HG03575 (cell line): ENCODE measurements at regions not wholly inside any gene's neighbourhood (a gene's known extent, or its start where the extent isn't known, plus 50 kb on each side); places are given as distances from the start of the nearest gene placed in this dataset.

ENCODE experiments used
- ATAC-seq: cut with Tn5 transposase; IDR thresholded peaks from one replicate; pipeline ENCODE4 v1.9.1; 2021; ENCODE audit not compliant: unreplicated experiment, insufficient number of reproducible peaks, low FRiP score; ENCODE audit errors: extremely low read depth

- ATAC-seq: no peak
Measured at GRCh38 chr16:62424206-62424605, 388.0 kb upstream of the CDH8 start.

DNA sequence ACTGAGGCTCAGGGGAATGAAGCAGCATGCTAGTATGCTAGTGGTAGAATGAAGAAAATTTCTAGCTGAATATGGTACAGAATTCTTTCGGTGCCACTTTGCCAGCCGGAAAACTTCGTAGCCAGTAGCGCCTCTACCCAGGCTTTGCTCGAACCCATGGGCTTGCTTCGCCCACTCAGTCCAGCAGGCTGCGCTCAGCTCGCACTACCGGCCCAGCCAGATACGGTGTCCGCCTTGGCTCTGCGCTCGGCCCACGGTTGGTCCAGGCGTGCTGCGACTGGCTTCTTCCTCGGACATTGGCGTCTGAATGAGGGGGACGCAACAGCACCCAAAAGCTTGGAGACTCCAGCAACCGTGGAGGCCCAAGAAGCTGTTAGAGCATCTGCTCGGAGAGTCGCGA lies 372.5 kb upstream of the CDH8 start:
- ATAC-seq: no peak

DNA sequence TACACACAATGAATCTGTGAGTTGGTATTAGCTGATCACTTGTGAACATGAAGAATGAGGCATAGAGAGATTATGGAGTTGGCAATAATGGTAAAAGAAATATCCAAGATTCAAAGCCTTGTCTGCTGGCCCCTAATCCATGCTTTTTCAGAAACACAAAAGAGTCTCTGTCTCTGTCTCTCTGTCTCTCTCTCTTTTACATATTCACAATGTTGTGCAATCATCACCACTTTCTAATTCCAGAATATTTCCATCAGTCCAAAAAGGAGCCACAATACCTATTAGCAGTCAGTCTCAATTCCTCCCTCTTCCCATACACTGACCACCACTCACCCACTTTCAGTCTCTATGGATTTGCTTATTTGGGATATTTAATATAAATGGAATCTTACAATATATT lies 370.1 kb upstream of the CDH8 start:
- no peak for ATAC-seq

DNA sequence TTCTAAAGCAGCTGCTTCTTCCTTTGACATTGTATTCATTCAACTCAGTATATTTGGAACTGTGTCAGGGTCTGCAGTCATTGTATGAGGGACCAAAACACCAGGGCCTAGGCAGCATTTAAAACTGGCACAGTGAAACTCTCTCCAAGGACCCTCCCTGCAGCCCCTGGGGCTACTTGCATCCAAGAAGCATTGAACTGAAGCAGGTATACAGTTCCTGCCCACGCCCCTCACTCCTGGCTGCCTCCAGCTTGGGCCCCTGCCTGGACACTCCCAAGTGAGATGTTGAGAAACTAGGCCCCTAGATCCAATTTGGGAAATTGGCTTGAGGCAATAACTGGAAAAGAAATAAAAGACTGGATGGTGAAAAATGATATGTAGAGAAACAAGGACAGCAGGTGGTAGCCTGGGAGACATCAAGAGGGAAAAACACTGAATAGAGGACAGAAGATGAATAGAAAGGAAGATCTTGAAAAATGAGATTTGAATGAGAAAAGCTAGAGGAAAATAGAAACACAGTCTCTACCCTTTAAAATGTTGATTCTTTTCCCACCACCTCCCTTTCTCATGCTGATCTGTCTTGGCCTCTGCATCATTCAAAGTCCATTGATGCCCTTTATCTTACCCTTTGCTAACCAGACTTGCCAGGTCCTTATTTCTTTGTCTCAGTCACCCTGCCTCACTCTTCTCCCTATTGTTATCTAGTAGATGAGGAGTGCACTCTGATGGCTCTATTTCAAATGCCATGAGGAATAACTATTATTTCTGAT lies 368.8 kb upstream of the CDH8 start:
- ATAC-seq: no peak

GRCh38 chr16:62392698-62393097 lies 356.5 kb upstream of the CDH8 start:
- no peak for ATAC-seq

GRCh38 chr16:62391940-62392339 lies 355.7 kb upstream of the CDH8 start:
- ATAC-seq: no peak

DNA sequence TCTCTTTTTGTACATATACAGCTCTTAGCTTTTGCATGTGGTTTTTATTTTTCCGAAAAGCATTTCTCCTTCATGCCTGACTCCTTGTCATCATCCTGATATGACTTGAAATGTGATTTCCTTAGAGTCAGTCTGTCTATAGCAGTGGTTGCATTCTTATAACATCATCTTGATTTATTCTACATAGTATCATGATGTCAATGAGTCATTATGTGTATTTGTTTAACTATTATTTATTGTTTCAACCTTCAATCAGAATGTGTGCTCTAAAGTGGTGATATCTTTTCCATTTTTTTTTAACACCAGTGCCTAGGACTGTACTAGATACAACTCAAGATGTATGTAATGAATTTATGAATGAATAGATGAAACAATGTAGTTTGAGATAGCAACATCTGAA lies 354.9 kb upstream of the CDH8 start:
- no peak for ATAC-seq

DNA sequence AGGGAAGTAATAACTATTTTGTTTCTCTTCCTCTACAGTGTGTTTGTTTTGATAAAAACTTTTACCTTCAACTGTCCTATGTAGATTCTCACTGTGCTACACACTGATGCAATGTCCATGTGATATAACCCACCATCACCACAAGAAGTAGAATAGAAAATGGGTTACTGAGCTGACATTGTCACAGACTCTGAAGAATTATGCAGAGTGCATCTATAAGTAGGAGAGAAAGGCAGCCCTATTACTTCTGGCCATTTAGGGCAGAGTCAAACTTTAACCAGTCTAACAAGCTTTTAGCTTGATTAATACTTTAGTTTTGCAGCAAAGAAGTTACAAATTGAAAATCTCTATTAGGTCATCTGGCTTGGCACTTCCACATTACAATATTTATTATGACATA lies 354.0 kb upstream of the CDH8 start:
- ATAC-seq: no peak

DNA sequence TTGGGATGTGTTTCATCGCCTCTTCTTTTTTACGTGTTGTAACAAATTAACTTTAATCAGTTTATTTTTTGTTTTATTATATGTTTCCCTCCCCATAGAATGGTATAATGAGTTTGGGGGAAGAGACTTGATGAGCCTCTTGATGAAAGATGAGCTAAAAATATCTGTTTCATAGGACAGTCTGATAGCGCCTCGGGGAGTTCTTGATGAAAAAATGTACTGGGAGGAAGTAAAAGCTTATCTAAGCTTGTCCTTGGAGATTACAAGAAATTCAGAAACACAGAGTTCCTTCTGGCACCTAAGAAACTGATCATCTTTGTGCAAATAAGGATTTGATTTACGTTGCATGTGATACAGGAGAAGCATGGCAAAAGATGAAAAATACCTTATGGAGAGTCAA lies 350.2 kb upstream of the CDH8 start:
- ATAC-seq: no peak

GRCh38 chr16:62383941-62384340 lies 347.7 kb upstream of the CDH8 start:
- no peak for ATAC-seq

- no peak for ATAC-seq
Measured at GRCh38 chr16:62370445-62370844, 334.2 kb upstream of the CDH8 start.

DNA sequence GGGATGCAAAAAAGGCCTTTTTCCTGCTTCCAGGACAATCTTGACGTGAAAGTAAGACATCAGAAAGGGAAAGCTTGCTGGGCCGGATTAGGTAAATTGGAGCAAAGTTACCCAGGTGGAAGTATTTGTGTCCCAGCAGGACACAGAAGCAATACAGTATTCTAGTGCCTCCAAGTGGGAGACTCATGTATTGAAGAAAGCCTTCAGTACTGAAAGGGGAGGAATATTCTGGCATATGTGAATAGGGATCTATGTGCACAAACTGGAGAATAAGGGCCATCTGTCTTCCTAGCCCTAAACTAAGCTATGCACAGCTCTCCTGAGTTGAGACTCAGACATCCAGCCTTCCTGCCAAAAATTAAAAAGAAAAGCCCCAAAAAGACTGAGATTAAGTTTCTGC lies 327.3 kb upstream of the CDH8 start:
- no peak for ATAC-seq

DNA sequence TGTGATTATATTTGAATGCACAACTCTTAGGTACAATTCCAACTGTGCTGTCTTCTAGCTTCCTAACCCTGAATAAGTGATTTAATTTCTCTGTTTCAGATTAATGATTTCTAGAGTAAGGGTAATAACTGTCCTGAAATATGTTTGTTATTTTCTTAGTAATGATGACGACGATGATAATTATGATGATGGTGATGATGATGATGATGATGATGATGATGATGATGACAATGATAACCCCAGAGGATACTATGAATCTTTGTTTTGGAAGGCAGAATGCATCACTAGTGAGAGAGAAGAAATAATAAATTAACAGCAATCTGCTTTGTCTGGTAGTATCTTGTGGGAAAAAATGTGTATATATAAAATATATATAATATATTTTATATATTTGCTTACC lies 317.1 kb upstream of the CDH8 start:
- no peak for ATAC-seq

DNA sequence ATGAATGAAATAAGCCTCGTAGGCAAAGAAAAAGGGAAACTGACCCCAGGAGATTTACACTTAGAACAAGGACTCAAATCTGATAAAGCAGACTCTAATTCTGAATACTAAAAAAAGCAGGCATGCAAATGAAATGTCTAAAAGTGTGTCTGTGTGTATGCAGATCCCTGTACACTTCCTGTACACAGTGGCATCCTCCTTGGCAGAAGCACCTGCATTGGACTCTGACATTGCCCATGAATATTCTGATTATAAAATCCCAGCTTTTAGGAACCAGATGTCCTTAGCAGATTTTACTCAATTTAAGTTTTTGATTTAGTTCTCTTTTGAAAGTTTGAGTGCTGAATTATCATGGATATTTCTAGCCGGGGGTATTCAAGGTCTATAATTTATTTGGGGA lies 306.0 kb upstream of the CDH8 start:
- no peak for ATAC-seq

DNA sequence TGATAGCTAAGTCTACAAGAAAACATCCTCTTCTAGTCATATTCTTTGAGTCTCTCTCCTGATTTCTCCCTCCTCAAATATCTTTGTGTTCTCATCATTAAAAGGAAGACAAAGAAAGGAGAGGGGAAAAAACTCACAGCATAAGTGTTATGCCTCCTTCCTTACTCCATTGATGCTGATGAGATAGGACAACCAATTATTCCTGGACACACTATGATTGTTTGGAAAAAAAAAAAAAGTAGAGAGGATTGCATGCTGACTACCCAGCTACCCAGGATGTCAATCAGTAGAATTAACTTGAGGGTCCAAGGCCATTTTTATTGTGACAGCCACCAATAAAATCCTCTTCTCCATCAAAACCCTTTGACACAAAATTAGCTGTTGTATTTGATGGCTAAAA lies 299.1 kb upstream of the CDH8 start:
- ATAC-seq: no peak

GRCh38 chr16:62321606-62322005 lies 285.4 kb upstream of the CDH8 start:
- no peak for ATAC-seq

DNA sequence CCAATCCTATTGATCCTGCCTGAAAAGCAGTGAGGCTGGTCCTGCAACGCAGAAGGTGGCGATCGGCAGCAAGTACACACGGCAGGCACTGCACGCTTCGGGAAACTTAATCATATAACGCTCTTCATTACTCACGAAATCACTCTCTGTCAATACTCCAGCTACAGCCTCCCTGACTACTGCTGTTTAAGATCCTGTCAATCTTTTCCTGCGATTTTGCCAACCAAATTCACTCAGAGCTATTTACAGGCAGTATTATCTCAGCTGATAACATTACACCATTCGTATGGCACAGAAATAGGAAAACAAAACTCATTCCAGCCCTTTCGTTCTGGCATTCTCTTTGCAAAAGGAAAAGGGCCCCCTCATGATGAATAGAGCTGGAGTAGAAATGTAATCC lies 262.4 kb upstream of the CDH8 start:
- ATAC-seq: no peak

DNA sequence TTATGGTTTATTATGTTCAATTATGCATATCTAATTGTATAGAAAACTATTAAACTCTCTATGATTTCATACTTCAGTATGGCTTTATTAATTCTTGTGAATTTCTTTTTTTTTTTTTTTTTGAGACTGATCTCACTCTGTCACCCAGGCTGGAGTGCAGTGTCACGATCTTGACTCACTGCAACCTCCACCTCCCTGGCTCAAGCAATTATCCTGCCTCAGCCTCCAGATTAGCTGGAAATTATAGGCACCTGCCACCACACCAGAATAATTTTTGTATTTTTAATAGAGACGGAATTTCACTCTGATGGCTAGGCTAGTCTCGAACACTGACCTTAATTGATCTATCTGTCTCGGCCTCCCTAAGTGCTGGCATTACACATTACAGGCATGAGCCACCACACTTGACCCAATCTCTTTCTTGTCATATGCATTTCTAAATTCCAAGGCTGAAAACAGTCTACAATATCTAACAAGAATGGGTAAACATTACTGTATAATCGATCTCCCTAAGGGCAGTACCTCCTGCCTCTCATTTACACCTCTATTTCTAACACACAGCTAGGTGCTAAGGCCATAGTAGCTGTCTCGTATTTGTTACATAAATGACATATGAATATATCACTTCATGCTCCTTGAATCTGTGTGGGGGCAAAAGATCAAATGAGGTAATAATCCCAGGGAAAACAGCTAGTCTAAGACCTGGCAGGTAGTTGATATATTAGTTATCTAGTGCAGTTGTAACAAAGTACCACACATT lies 258.2 kb upstream of the CDH8 start:
- ATAC-seq: no peak

DNA sequence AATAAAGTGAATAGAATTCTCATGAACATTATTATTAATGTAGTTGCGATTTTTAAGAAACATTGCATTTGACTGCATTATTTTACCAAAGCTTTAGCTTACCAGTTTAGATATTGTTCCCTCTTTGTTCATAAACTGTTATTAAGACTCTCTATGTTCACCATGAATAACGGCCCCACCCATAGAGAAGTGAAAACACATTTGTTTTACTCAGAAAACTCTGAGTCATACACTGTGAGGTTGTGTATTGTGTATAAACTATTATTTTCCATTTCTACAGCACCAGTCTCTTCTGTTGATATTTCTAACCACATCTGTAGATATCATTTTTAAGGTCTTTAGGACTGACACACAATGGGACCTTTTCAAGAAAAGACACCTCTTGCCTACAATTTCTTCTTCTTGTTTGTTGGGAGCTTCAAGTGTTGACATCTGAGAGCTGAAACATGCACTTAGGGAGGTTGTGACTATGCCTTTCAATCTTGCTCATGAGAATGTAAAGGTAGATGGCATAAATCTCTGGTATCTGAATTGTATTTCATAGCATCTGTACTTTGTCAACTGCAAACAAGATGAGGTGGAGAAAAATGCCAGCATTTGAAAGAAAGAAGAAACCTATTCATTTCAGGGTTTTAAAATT lies 252.9 kb upstream of the CDH8 start:
- ATAC-seq: no peak

GRCh38 chr16:62280506-62280905 lies 244.3 kb upstream of the CDH8 start:
- no peak for ATAC-seq
